Stomach (tissue), 8 donors: ENCODE measurements at regions not wholly inside any gene's neighbourhood (a gene's known extent, or its start where the extent isn't known, plus 50 kb on each side); places are given as distances from the start of the nearest gene placed in this dataset.

Experiments
- DNase-seq, 2 donors: peaks; one replicate each; pipeline versions ENCODE4 v3.0.0 to v3.0.0-alpha.2; 2013 to 2019
- H3K27ac ChIP-seq, 5 donors: fragments of 200-600 bp in 4 of 5; sonication (generic) in 4 of 5; one replicate each; pipeline ENCODE4 v1.5.1; 2013 to 2019; ENCODE audit warnings: mild to moderate bottlenecking in 1 of 5, moderate library complexity in 1 of 5
- H3K27me3 ChIP-seq, 3 donors: fragments of 200-600 bp; sonication (generic); one replicate each; pipeline ENCODE4 v1.5.1; 2017 to 2019; ENCODE audit warnings: mixed run types in 1 of 3
- H3K36me3 ChIP-seq, 4 donors: fragments of 200-600 bp; sonication (generic); 1 replicate in 3 of 4; 2 replicates in 1 of 4; pipeline ENCODE4 v1.5.1; 2016 to 2019
- H3K4me1 ChIP-seq, 4 donors: fragments of 200-600 bp; sonication (generic); one replicate each; pipeline ENCODE4 v1.5.1; 2016 to 2019
- H3K4me3 ChIP-seq, 4 donors: fragments of 200-600 bp; sonication (generic) in 3 of 4; one replicate each; pipeline ENCODE4 v1.5.1; 2016 to 2019; ENCODE audit warnings: mild to moderate bottlenecking in 1 of 4
- H3K9me3 ChIP-seq, 4 donors: fragments of 200-600 bp; sonication (generic); one replicate each; pipeline ENCODE4 v1.5.1; 2016 to 2019
- CTCF ChIP-seq, 7 experiments: fragments of 450-650 bp in 4 of 7; fragments of 200-600 bp in 3 of 7; sonication (generic) in 3 of 7; IDR thresholded peaks; one replicate each; pipeline ENCODE4 v1.5.1; 2016 to 2019; ENCODE audit warnings: antibody characterized with exemption in 7 of 7, control low read depth in 2 of 7, mild to moderate bottlenecking in 1 of 7
- EP300 ChIP-seq: sonication (generic); formaldehyde crosslinking; IDR thresholded peaks from one replicate; pipeline ENCODE4 v1.6.1; 2017; ENCODE audit warnings: antibody characterized with exemption
- POLR2A ChIP-seq, 4 donors: fragments of 450-650 bp; IDR thresholded peaks; one replicate each; pipeline ENCODE4 v1.6.1; 2016; ENCODE audit warnings: antibody characterized with exemption in 4 of 4, control low read depth in 2 of 4, mild to moderate bottlenecking in 1 of 4, moderate library complexity in 1 of 4
- POLR2AphosphoS5 ChIP-seq, 3 donors: sonication (generic); formaldehyde crosslinking; IDR thresholded peaks; one replicate each; pipeline ENCODE4 v1.6.1; 2016; ENCODE audit warnings: antibody characterized with exemption in 3 of 3
- WGBS, 5 donors: extraction: QIAGEN DNeasy Blood & Tissue Kit in 3 of 5; methylation state at CpG; one replicate each; pipeline versions ENCODE4 v1.1.5 to v1.1.7; 2013 to 2018; 5-methylcytosine and 5-hydroxymethylcytosine counted together
- intact Hi-C: fragments of 100-400 bp; cut with DNase I; formaldehyde crosslinking; loops from one replicate; pipeline ENCODE4 v1.15.1; 2023; ENCODE audit warnings: low total_unique reads
- donor health status: healthy with polysubstance abuse.
- donor health status: Bipolar disorder and iron deficiency.
- donor health status: healthy.

GRCh38 chr4:110959041-110959643 lies 336.3 kb upstream of the PITX2 start:
- no peaks in the 10 kb centered on the region for H3K36me3 ChIP-seq
- intact Hi-C loops = no loop called here
- H3K27ac ChIP-seq = no peak overlapping the region
- DNase-seq = peak in 1 of 2 donors; percentile 14
- no peaks in the 10 kb centered on the region for H3K9me3 ChIP-seq
- H3K27me3 ChIP-seq = peaks cover 0 to 7% (median 6%) of the 10 kb centered on the region in 3 donors
- TF ChIP-seq POLR2AphosphoS5 (IDR thresholded peaks at IDR 0.05) = no peak
- TF ChIP-seq POLR2A (IDR thresholded peaks at IDR 0.05) = no peak
- TF ChIP-seq CTCF (IDR thresholded peaks at IDR 0.05) = peak in 1 of 7 experiments; percentile 11
- TF ChIP-seq EP300 = no peak
- H3K4me3 ChIP-seq = no peak overlapping the region
- no peaks in the 10 kb centered on the region for H3K4me1 ChIP-seq

DNA sequence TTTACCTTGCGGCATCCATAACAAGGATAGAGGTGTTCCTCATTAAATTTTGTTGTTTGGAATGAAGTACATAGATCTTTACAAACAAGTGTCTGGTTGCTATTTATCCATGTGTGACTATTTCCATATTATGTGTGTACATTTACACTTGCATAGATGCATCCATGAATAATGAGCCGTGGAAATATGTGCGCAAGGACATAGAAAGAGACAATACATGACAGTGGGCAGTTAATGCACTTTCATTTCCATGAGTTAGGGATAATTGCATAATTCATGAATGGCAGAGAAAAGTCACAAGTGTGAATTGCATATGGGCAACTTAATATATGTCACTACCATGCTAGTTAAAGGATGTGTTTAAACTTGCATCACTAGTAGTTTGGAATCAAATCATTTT lies 338.2 kb upstream of the PITX2 start:
- 79 to 92% (median 84%) methylated on average over 3 of the region's 3 CpGs for WGBS, 5 donors
- H3K36me3 ChIP-seq = no peaks in the 10 kb centered on the region
- H3K4me3 ChIP-seq = no peak overlapping the region
- intact Hi-C loops = loop anchor here (5.0 kb wide), 1 partner anchor 329 kb away; no protein-coding TSS in a partner anchor
- no peaks in the 10 kb centered on the region for H3K4me1 ChIP-seq
- peaks cover 0 to 8% (median 6%) of the 10 kb centered on the region in 3 donors for H3K27me3 ChIP-seq
- no peak overlapping the region for H3K27ac ChIP-seq
- H3K9me3 ChIP-seq = no peaks in the 10 kb centered on the region
- TF ChIP-seq POLR2A (IDR thresholded peaks at IDR 0.05) (no peak), POLR2AphosphoS5 (IDR thresholded peaks at IDR 0.05) (no peak), EP300 (no peak), CTCF (IDR thresholded peaks at IDR 0.05) (no peak)
- DNase-seq = no peak

- no peak for DNase-seq
- Histone ChIP-seq H3K4me3 (no peak overlapping the region), H3K9me3 (no peaks in the 10 kb centered on the region), H3K27me3 (peaks cover 0 to 8% (median 6%) of the 10 kb centered on the region in 3 donors), H3K36me3 (no peaks in the 10 kb centered on the region), H3K4me1 (no peaks in the 10 kb centered on the region), H3K27ac (no peak overlapping the region)
- TF ChIP-seq POLR2AphosphoS5 (IDR thresholded peaks at IDR 0.05) (no peak), EP300 (no peak), CTCF (IDR thresholded peaks at IDR 0.05) (no peak), POLR2A (IDR thresholded peaks at IDR 0.05) (no peak)
- intact Hi-C loops = loop anchor here (5.0 kb wide), 1 partner anchor 330 kb away; no protein-coding TSS in a partner anchor
- WGBS, 5 donors = 76 to 84% (median 83%) methylated on average over 3 of the region's 3 CpGs
Measured at GRCh38 chr4:110962616-110963015, 339.7 kb upstream of the PITX2 start.

GRCh38 chr4:110963662-110964280 lies 340.9 kb upstream of the PITX2 start:
- DNase-seq = no peak
- TF ChIP-seq CTCF (IDR thresholded peaks at IDR 0.05) (no peak), POLR2A (IDR thresholded peaks at IDR 0.05) (no peak), EP300 (no peak), POLR2AphosphoS5 (IDR thresholded peaks at IDR 0.05) (no peak)
- no peak overlapping the region for H3K4me3 ChIP-seq
- H3K9me3 ChIP-seq = no peaks in the 10 kb centered on the region
- no peaks in the 10 kb centered on the region for H3K36me3 ChIP-seq
- WGBS, 5 donors = 50 to 66% (median 60%) methylated on average over 11 of the region's 11 CpGs
- no peaks in the 10 kb centered on the region for H3K4me1 ChIP-seq
- intact Hi-C loops = loop anchor here (5.0 kb wide), 1 partner anchor 331 kb away; no protein-coding TSS in a partner anchor
- peaks cover 0 to 8% (median 6%) of the 10 kb centered on the region in 3 donors for H3K27me3 ChIP-seq
- no peak overlapping the region for H3K27ac ChIP-seq
